SH-SY5Y (cell line): ENCODE measurements at regions not wholly inside any gene's neighbourhood (a gene's known extent, or its start where the extent isn't known, plus 50 kb on each side); places are given as distances from the start of the nearest gene placed in this dataset.

Source experiments
- GATA2 ChIP-seq: IDR thresholded peaks from 2 replicates; pipeline ENCODE4 v1.6.1; 2011; ENCODE audit warnings: mild to moderate bottlenecking, low read depth, low read length
- GATA3 ChIP-seq: IDR thresholded peaks from 2 replicates; pipeline ENCODE4 v1.6.1; 2011; ENCODE audit warnings: low read depth, mild to moderate bottlenecking, low read length, moderate library complexity

- TF ChIP-seq GATA3 (no peak), GATA2 (no peak)
Measured at GRCh38 chr2:145021962-145022665, 502.2 kb upstream of the ZEB2 start.

- no peak for TF ChIP-seq GATA2
Measured at GRCh38 chr2:145020694-145021093, 500.8 kb upstream of the ZEB2 start.

GRCh38 chr2:145020139-145020538, 500.2 kb upstream of the ZEB2 start:
- TF ChIP-seq GATA2 (no peak), GATA3 (no peak)

GRCh38 chr2:145018502-145018901, 498.6 kb upstream of the ZEB2 start:
- TF ChIP-seq GATA3, result no peak
- no peak for TF ChIP-seq GATA2

GRCh38 chr2:145017149-145017548, 497.2 kb upstream of the ZEB2 start:
- no peak for TF ChIP-seq GATA2
- no peak for TF ChIP-seq GATA3

GRCh38 chr2:145016711-145017110, 496.8 kb upstream of the ZEB2 start:
- no peak for TF ChIP-seq GATA2
- no peak for TF ChIP-seq GATA3

- TF ChIP-seq GATA2, result no peak
- TF ChIP-seq GATA3, result no peak
Measured at GRCh38 chr2:145015561-145015960, 495.6 kb upstream of the ZEB2 start.

- TF ChIP-seq GATA2 (no peak), GATA3 (no peak)
Measured at GRCh38 chr2:145012806-145013205, 492.9 kb upstream of the ZEB2 start.

- TF ChIP-seq GATA2, result no peak
- no peak for TF ChIP-seq GATA3
Measured at GRCh38 chr2:145012214-145012670, 492.3 kb upstream of the ZEB2 start.

- TF ChIP-seq GATA3 (no peak), GATA2 (no peak)
Measured at GRCh38 chr2:145010635-145011034, 490.7 kb upstream of the ZEB2 start.

GRCh38 chr2:145007960-145008263, 488.0 kb upstream of the ZEB2 start:
- TF ChIP-seq GATA2 (no peak), GATA3 (no peak)

- TF ChIP-seq GATA3 (no peak), GATA2 (no peak)
Measured at GRCh38 chr2:145007093-145007959, 487.4 kb upstream of the ZEB2 start.

GRCh38 chr2:145002624-145003023, 482.7 kb upstream of the ZEB2 start:
- no peak for TF ChIP-seq GATA2
- TF ChIP-seq GATA3, result no peak

- no peak for TF ChIP-seq GATA3
- TF ChIP-seq GATA2, result no peak
Measured at GRCh38 chr2:145000376-145000775, 480.5 kb upstream of the ZEB2 start.

- TF ChIP-seq GATA3 (no peak), GATA2 (no peak)
Measured at GRCh38 chr2:144999936-145000335, 480.0 kb upstream of the ZEB2 start.
